ENCODE measurements at regions not wholly inside any gene's neighbourhood (a gene's known extent, or its start where the extent isn't known, plus 50 kb on each side); places are given as distances from the start of the nearest gene placed in this dataset.

- no peak for TF ChIP-seq POLR2AphosphoS5 (IDR thresholded peaks at IDR 0.05)
- no peak for TF ChIP-seq CTCF (IDR thresholded peaks at IDR 0.05; ENCODE audit: poor library complexity, severe bottlenecking)
- TF ChIP-seq, protein P1, sequence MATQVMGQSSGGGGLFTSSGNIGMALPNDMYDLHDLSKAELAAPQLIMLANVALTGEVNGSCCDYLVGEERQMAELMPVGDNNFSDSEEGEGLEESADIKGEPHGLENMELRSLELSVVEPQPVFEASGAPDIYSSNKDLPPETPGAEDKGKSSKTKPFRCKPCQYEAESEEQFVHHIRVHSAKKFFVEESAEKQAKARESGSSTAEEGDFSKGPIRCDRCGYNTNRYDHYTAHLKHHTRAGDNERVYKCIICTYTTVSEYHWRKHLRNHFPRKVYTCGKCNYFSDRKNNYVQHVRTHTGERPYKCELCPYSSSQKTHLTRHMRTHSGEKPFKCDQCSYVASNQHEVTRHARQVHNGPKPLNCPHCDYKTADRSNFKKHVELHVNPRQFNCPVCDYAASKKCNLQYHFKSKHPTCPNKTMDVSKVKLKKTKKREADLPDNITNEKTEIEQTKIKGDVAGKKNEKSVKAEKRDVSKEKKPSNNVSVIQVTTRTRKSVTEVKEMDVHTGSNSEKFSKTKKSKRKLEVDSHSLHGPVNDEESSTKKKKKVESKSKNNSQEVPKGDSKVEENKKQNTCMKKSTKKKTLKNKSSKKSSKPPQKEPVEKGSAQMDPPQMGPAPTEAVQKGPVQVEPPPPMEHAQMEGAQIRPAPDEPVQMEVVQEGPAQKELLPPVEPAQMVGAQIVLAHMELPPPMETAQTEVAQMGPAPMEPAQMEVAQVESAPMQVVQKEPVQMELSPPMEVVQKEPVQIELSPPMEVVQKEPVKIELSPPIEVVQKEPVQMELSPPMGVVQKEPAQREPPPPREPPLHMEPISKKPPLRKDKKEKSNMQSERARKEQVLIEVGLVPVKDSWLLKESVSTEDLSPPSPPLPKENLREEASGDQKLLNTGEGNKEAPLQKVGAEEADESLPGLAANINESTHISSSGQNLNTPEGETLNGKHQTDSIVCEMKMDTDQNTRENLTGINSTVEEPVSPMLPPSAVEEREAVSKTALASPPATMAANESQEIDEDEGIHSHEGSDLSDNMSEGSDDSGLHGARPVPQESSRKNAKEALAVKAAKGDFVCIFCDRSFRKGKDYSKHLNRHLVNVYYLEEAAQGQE (IDR thresholded peaks at IDR 0.05; ENCODE audit: borderline replicate concordance): no peak
- no peak for TF ChIP-seq EP300 (conservative IDR thresholded peaks at IDR 0.05; ENCODE audit: poor library complexity, severe bottlenecking)
Observed at GRCh38 chr2:7226501-7226900, 309.3 kb downstream of the RNF144A start.

All from neural cell (in vitro differentiated cells).